ENCODE measurements at regions not wholly inside any gene's neighbourhood (a gene's known extent, or its start where the extent isn't known, plus 50 kb on each side); places are given as distances from the start of the nearest gene placed in this dataset.

DNA sequence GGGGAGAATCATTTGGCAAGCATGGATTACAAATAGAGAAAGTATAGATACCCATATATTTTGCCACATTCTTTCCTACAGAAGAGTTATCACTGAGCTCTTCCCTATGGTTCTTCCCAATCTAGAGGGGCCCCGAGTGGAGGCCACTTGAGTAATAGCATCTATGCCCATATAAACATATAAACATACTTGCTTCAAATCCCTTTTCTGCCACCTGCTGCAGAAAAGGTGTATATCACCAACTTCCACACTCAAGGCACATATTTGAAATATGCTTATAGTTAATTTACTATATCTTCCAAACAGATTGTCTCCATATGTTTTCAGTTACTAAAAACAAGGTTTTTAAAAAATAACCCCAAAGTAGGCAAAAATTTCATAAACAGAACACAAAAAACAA lies 642.8 kb upstream of the DIPK2B start:
- peaks cover 11% of the 10 kb centered on the region for H4K20me1 ChIP-seq (ENCODE audit: insufficient read depth, low read length)
- ATAC-seq (ENCODE audit: low read depth) (no peak), DNase-seq (no peak)
- no TSS peak for BruUV-seq (replicated peaks)
- intact Hi-C loops (cut with micrococcal nuclease), result no loop called here
- in situ Hi-C loops (cut with MboI; ENCODE audit: low sequenced_read_pairs), result loop anchor here (10.0 kb wide), 2 partner anchors 329 to 541 kb away; no protein-coding TSS in a partner anchor
- no peak overlapping the region for H2AFZ ChIP-seq (replicated peaks; ENCODE audit: low read length, poor library complexity)
- H3K79me1 ChIP-seq (ENCODE audit: low read depth in 1 of 2, low read length in 2 of 2), result peaks cover 9 to 32% of the 10 kb centered on the region in 2 experiments
- no peaks in the 10 kb centered on the region for H3K9me3 ChIP-seq (ENCODE audit: control insufficient read depth, insufficient read depth, low read length)
- H3K36me3 ChIP-seq (ENCODE audit: control insufficient read depth, insufficient read depth, low read length), result peaks cover 7% of the 10 kb centered on the region
- no peak overlapping the region for H3K9ac ChIP-seq (ENCODE audit: low read depth, low read length)
- no peak overlapping the region for H4K91ac ChIP-seq (ENCODE audit: insufficient read depth, low read depth, low read length)
- WGBS, 2 experiments (ENCODE audit: extremely low coverage in 2 of 2, insufficient read length in 1 of 2), result no CpG with 5 or more reads among the region's 1 CpG
- TF ChIP-seq MXI1 (IDR thresholded peaks at IDR 0.05; ENCODE audit: borderline replicate concordance, low read depth, low read length), result no peak
- TF ChIP-seq, protein P1, sequence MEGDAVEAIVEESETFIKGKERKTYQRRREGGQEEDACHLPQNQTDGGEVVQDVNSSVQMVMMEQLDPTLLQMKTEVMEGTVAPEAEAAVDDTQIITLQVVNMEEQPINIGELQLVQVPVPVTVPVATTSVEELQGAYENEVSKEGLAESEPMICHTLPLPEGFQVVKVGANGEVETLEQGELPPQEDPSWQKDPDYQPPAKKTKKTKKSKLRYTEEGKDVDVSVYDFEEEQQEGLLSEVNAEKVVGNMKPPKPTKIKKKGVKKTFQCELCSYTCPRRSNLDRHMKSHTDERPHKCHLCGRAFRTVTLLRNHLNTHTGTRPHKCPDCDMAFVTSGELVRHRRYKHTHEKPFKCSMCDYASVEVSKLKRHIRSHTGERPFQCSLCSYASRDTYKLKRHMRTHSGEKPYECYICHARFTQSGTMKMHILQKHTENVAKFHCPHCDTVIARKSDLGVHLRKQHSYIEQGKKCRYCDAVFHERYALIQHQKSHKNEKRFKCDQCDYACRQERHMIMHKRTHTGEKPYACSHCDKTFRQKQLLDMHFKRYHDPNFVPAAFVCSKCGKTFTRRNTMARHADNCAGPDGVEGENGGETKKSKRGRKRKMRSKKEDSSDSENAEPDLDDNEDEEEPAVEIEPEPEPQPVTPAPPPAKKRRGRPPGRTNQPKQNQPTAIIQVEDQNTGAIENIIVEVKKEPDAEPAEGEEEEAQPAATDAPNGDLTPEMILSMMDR (conservative IDR thresholded peaks at IDR 0.05; ENCODE audit: low read depth, low read length), result 0 out of 2 replicates have a peak, but pooled peaks have one; percentile 21
- H2BK20ac ChIP-seq (ENCODE audit: low read depth, low read length), result no peak overlapping the region
- H3K23ac ChIP-seq (ENCODE audit: low read depth, low read length), result no peak overlapping the region
- H3K4me3 ChIP-seq (ENCODE audit: insufficient read depth, low read depth, low read length), result no peak overlapping the region
- no peak overlapping the region for H4K5ac ChIP-seq (ENCODE audit: low read depth, low read length)
- H4K8ac ChIP-seq (ENCODE audit: low read depth in 2 of 2, low read length in 2 of 2), result no peak overlapping the region
- no peak overlapping the region for H3K18ac ChIP-seq (ENCODE audit: low read depth, low read length)
- no peak overlapping the region for H2BK120ac ChIP-seq (ENCODE audit: low read depth, low read length)
- peaks cover 9% of the 10 kb centered on the region; the same call in 1 of the 2 replicates for H3K9me1 ChIP-seq (ENCODE audit: insufficient read depth, low read length)
- no peak overlapping the region for H2AK9ac ChIP-seq (replicated peaks; ENCODE audit: low read depth, low read length, poor library complexity)
- H3K56ac ChIP-seq (ENCODE audit: extremely low read depth, insufficient read depth, low read length), result no peak overlapping the region
- no peak overlapping the region for H2BK15ac ChIP-seq (ENCODE audit: low read depth, low read length)
- no peak overlapping the region for H3K14ac ChIP-seq (replicated peaks; ENCODE audit: low read depth, low read length)
- H2AK5ac ChIP-seq (ENCODE audit: low read depth, low read length), result no peak overlapping the region
- no peaks in the 10 kb centered on the region for H3K27me3 ChIP-seq (ENCODE audit: control insufficient read depth, insufficient read depth, low read length)
- H3K4ac ChIP-seq (ENCODE audit: low read depth, low read length), result no peak overlapping the region
- ChIA-PET POLR2A (ENCODE audit: unreplicated experiment) (no interaction called here), CTCF (interaction anchor here (0.6 kb wide), 1 partner anchor 11 kb away, joined by 3 read pairs; no protein-coding TSS in a partner anchor)
- H3K4me1 ChIP-seq (ENCODE audit: control insufficient read depth, insufficient read depth, low read length), result peaks cover 7% of the 10 kb centered on the region; the same call in 1 of the 2 replicates
- H3K4me2 ChIP-seq (ENCODE audit: low read depth, low read length), result no peak overlapping the region
- dilution Hi-C loops (cut with HindIII; ENCODE audit: low sequenced_read_pairs, unreplicated experiment), result no loop called here
- H2BK5ac ChIP-seq (ENCODE audit: low read depth, low read length, poor library complexity, severe bottlenecking), result no peak overlapping the region
- no peak overlapping the region for H3K27ac ChIP-seq (ENCODE audit: insufficient read depth, low read length)

Data from IMR-90 (cell line).